SK-N-SH (cell line): ENCODE measurements at regions not wholly inside any gene's neighbourhood (a gene's known extent, or its start where the extent isn't known, plus 50 kb on each side); places are given as distances from the start of the nearest gene placed in this dataset.

Experiments
- CTCF ChIA-PET: fragments of 300-600, 350-600 bp; formaldehyde crosslinking; extraction: SDS; loops from one replicate; lab custom pipeline; 2021; lab: Yijun Ruan, JAX
- POLR2A ChIA-PET: fragments of 350-600 bp; sonication (Branson Sonifier 250); formaldehyde crosslinking; extraction: SDS; loops from one replicate; lab custom pipeline; 2020; ENCODE audit warnings: antibody characterized with exemption, inconsistent platforms; lab: Yijun Ruan, JAX
- DNase-seq: peaks from one replicate; pipeline ENCODE4 v3.0.0; 2012
- H2AFZ ChIP-seq: fragments of 200-600 bp; sonication (generic); 2 replicates; pipeline ENCODE4 v1.8.1; 2016; ENCODE audit warnings: antibody characterized with exemption, mild to moderate bottlenecking, low read depth
- H3F3A ChIP-seq: fragments of 200-600 bp; sonication (generic); replicated peaks from 2 replicates; pipeline ENCODE3; 2016; ENCODE audit warnings: antibody characterized with exemption, mild to moderate bottlenecking; ENCODE audit not compliant: insufficient read depth
- H3K27ac ChIP-seq, 2 experiments: fragments of 200-500 bp in 1 of 2; fragments of 200-600 bp in 1 of 2; sonication (Bioruptor generic) in 1 of 2; sonication (generic), shearing (Covaris generic) in 1 of 2; 2 replicates each; pipeline versions ENCODE4 v1.5.1 to v1.6.1; 2014 to 2016; ENCODE audit warnings: low read depth in 2 of 2, inconsistent platforms in 1 of 2, low read length in 1 of 2, mild to moderate bottlenecking in 1 of 2, mixed read lengths in 1 of 2
- H3K27me3 ChIP-seq: fragments of 200-600 bp; sonication (generic), shearing (Covaris generic); 2 replicates; pipeline ENCODE4 v1.6.1; 2016; ENCODE audit warnings: mixed run types; ENCODE audit not compliant: insufficient read depth
- H3K36me3 ChIP-seq, 2 experiments: fragments of 200-500 bp in 1 of 2; fragments of 200-600 bp in 1 of 2; sonication (Bioruptor generic) in 1 of 2; sonication (generic) in 1 of 2; replicated peaks in 1 of 2; 2 replicates each; pipeline versions ENCODE3 to v1.5.1; 2014 to 2016; ENCODE audit warnings: low read length in 1 of 2, mild to moderate bottlenecking in 1 of 2; ENCODE audit not compliant: insufficient read depth in 2 of 2, control insufficient read depth in 1 of 2
- H3K4me1 ChIP-seq, 2 experiments: fragments of 200-500 bp in 1 of 2; fragments of 200-600 bp in 1 of 2; sonication (Bioruptor generic) in 1 of 2; sonication (generic), shearing (Covaris generic) in 1 of 2; 2 replicates each; pipeline versions ENCODE4 v1.5.1 to v1.6.1; 2014 to 2016; ENCODE audit warnings: low read depth in 1 of 2, low read length in 1 of 2, mixed run types in 1 of 2; ENCODE audit not compliant: insufficient read depth in 2 of 2, control insufficient read depth in 1 of 2
- H3K4me2 ChIP-seq: fragments of 200-600 bp; sonication (generic), shearing (Covaris generic); 2 replicates; pipeline ENCODE4 v1.6.1; 2017; ENCODE audit warnings: mixed run types
- H3K4me3 ChIP-seq, 2 experiments: fragments of 200-500 bp in 1 of 2; fragments of 200-600 bp in 1 of 2; sonication (Bioruptor generic) in 1 of 2; sonication (generic), shearing (Covaris generic) in 1 of 2; 2 replicates each; pipeline versions ENCODE4 v1.5.1 to v1.8.1; 2014 to 2016; ENCODE audit warnings: low read depth in 2 of 2, inconsistent platforms in 1 of 2, low read length in 1 of 2, mild to moderate bottlenecking in 1 of 2, mixed read lengths in 1 of 2, moderate library complexity in 1 of 2
- H3K79me2 ChIP-seq: fragments of 200-600 bp; sonication (generic); 2 replicates; pipeline ENCODE4 v1.8.1; 2017; ENCODE audit warnings: mild to moderate bottlenecking; ENCODE audit not compliant: insufficient read depth
- H3K9ac ChIP-seq: fragments of 200-600 bp; sonication (generic); 2 replicates; pipeline ENCODE4 v1.6.1; 2017; ENCODE audit warnings: mixed run types
- H3K9me2 ChIP-seq: fragments of 200-600 bp; sonication (generic); 2 replicates; pipeline ENCODE4 v1.6.1; 2017; ENCODE audit warnings: mixed run types
- H3K9me3 ChIP-seq: fragments of 200-600 bp; sonication (generic); 2 replicates; pipeline ENCODE4 v1.6.1; 2017; ENCODE audit warnings: mixed run types, mild to moderate bottlenecking, moderate library complexity
- H4K20me1 ChIP-seq: fragments of 200-600 bp; sonication (generic); 2 replicates; pipeline ENCODE4 v1.6.1; 2017; ENCODE audit warnings: mild to moderate bottlenecking, mixed run types; ENCODE audit not compliant: insufficient read depth
- CHD2 ChIP-seq: fragments of 150-350 bp; IDR thresholded peaks from 2 replicates; pipeline ENCODE4 v1.6.1; 2018; ENCODE audit warnings: low read length; ENCODE audit not compliant: partially characterized antibody
- EP300 ChIP-seq, 2 experiments: IDR thresholded peaks; 2 replicates each; pipeline versions ENCODE4 v1.4.0 to v1.6.1; 2012; ENCODE audit warnings: borderline replicate concordance in 1 of 2, low read depth in 1 of 2, low read length in 1 of 2
- FOXJ3 ChIP-seq: sonication (generic); formaldehyde crosslinking; IDR thresholded peaks from 2 replicates; pipeline ENCODE4 v1.5.1; 2020; ENCODE audit warnings: mild to moderate bottlenecking, missing genetic modification reagents
- FOXM1 ChIP-seq: IDR thresholded peaks from 2 replicates; pipeline ENCODE4 v1.4.0; 2012; ENCODE audit warnings: low read depth, mild to moderate bottlenecking
- GATA2 ChIP-seq: sonication (generic); formaldehyde crosslinking; IDR thresholded peaks from 2 replicates; pipeline ENCODE4 v1.5.0; 2020; ENCODE audit warnings: mild to moderate bottlenecking, missing genetic modification reagents
- JUND ChIP-seq: IDR thresholded peaks from 2 replicates; pipeline ENCODE4 v1.4.0; 2012
- MEF2A ChIP-seq: IDR thresholded peaks from 2 replicates; pipeline ENCODE4 v1.4.0; 2012; ENCODE audit warnings: low read depth, borderline replicate concordance
- NRF1 ChIP-seq: IDR thresholded peaks from 2 replicates; pipeline ENCODE4 v1.6.1; 2012; ENCODE audit warnings: low read depth, mild to moderate bottlenecking, low read length
- PBX3 ChIP-seq: IDR thresholded peaks from 2 replicates; pipeline ENCODE4; 2012
- POLR2AphosphoS5 ChIP-seq: IDR thresholded peaks from 2 replicates; pipeline ENCODE4 v1.6.1; 2012; ENCODE audit warnings: low read depth, low read length
- RAD21 ChIP-seq: IDR thresholded peaks from 2 replicates; pipeline ENCODE4 v1.6.1; 2012; ENCODE audit warnings: mild to moderate bottlenecking, low read length
- RXRA ChIP-seq: IDR thresholded peaks from 2 replicates; pipeline ENCODE4 v1.4.0; 2012; ENCODE audit warnings: low read depth, mild to moderate bottlenecking, borderline replicate concordance
- SIN3A ChIP-seq: IDR thresholded peaks from 2 replicates; pipeline ENCODE4 v1.6.1; 2012; ENCODE audit warnings: low read depth, mild to moderate bottlenecking, low read length, moderate library complexity, borderline replicate concordance
- SMC3 ChIP-seq: IDR thresholded peaks from 2 replicates; pipeline ENCODE4 v1.6.1; 2012; ENCODE audit warnings: low read depth, low read length, improper control_type of control experiment
- TAF1 ChIP-seq: IDR thresholded peaks from 2 replicates; pipeline ENCODE4 v1.6.1; 2012; ENCODE audit warnings: low read depth, mild to moderate bottlenecking, low read length, moderate library complexity, borderline replicate concordance
- USF1 ChIP-seq: IDR thresholded peaks from 2 replicates; pipeline ENCODE4 v1.4.0; 2012; ENCODE audit warnings: low read depth, borderline replicate concordance
- WGBS: methylation state at CpG from one replicate; pipeline ENCODE4 v1.1.6; 2017; ENCODE audit warnings: low lambda C conversion rate; 5-methylcytosine and 5-hydroxymethylcytosine counted together
- TF ChIP-seq, protein P1 (sequence below): fragments of 150-350 bp; IDR thresholded peaks from 2 replicates; pipeline ENCODE4 v1.6.1; 2016; ENCODE audit warnings: mild to moderate bottlenecking, low read depth, low read length

GRCh38 chr13:90899416-90899815, 448.1 kb upstream of the MIR17HG start:
- no peak overlapping the region for H2AFZ ChIP-seq
- ChIA-PET POLR2A (no interaction called here), CTCF (interaction anchor here (1.1 kb wide), 1 partner anchor 69 kb away, joined by 3 read pairs; no protein-coding TSS in a partner anchor)
- no peak overlapping the region for H3K9ac ChIP-seq
- WGBS, result 27% methylated on average over 1 of the region's 1 CpG
- no peak for DNase-seq
- H3K4me3 ChIP-seq, result no peak overlapping the region
- H3K27ac ChIP-seq, result no peak overlapping the region
- no peaks in the 10 kb centered on the region for H3K27me3 ChIP-seq
- H4K20me1 ChIP-seq, result no peaks in the 10 kb centered on the region
- no peak for TF ChIP-seq POLR2AphosphoS5
- TF ChIP-seq MEF2A, result no peak
- no peak for TF ChIP-seq SMC3
- no peak for TF ChIP-seq EP300 (IDR thresholded peaks at IDR 0.05; ENCODE audit: borderline replicate concordance in 1 of 2, low read depth in 1 of 2, low read length in 1 of 2)
- no peak for TF ChIP-seq GATA2
- TF ChIP-seq SIN3A, result no peak
- no peak for TF ChIP-seq USF1
- no peak for TF ChIP-seq PBX3
- no peak for TF ChIP-seq RAD21
- TF ChIP-seq CHD2, result no peak
- TF ChIP-seq TAF1, result no peak
- TF ChIP-seq NRF1, result no peak
- TF ChIP-seq, protein P1, sequence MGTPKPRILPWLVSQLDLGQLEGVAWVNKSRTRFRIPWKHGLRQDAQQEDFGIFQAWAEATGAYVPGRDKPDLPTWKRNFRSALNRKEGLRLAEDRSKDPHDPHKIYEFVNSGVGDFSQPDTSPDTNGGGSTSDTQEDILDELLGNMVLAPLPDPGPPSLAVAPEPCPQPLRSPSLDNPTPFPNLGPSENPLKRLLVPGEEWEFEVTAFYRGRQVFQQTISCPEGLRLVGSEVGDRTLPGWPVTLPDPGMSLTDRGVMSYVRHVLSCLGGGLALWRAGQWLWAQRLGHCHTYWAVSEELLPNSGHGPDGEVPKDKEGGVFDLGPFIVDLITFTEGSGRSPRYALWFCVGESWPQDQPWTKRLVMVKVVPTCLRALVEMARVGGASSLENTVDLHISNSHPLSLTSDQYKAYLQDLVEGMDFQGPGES, result no peak
- no peak for TF ChIP-seq JUND
- no peak for TF ChIP-seq FOXM1
- TF ChIP-seq RXRA, result no peak
- no peaks in the 10 kb centered on the region for H3K36me3 ChIP-seq
- no peak overlapping the region for H3K4me2 ChIP-seq
- H3F3A ChIP-seq, result no peaks in the 10 kb centered on the region
- H3K79me2 ChIP-seq, result no peaks in the 10 kb centered on the region
- H3K9me3 ChIP-seq, result no peaks in the 10 kb centered on the region
- no peaks in the 10 kb centered on the region for H3K9me2 ChIP-seq
- H3K4me1 ChIP-seq, result no peaks in the 10 kb centered on the region

- CTCF ChIA-PET, result interaction anchor here (1.6 kb wide), 1 partner anchor 283 kb away, joined by 4 read pairs; no protein-coding TSS in a partner anchor
- 8% methylated on average over 2 of the region's 2 CpGs for WGBS
Observed at GRCh38 chr13:90902255-90902654, 445.2 kb upstream of the MIR17HG start.

More at GRCh38 chr13:90902255-90902654, 445.2 kb upstream of the MIR17HG start:
- Histone ChIP-seq H3K27ac (no peak overlapping the region), H4K20me1 (no peaks in the 10 kb centered on the region), H3K9ac (no peak overlapping the region), H3K9me2 (no peaks in the 10 kb centered on the region), H2AFZ (no peak overlapping the region)
- POLR2A ChIA-PET, result no interaction called here
- TF ChIP-seq SMC3 (no peak), FOXJ3 (no peak)
- TF ChIP-seq, all 33 proteins: peak for 0
- no peaks in the 10 kb centered on the region for H3K9me3 ChIP-seq
- no peaks in the 10 kb centered on the region for H3K27me3 ChIP-seq
- H3K4me3 ChIP-seq, result no peak overlapping the region
- no peak for DNase-seq
- no peaks in the 10 kb centered on the region for H3K79me2 ChIP-seq
- no peak overlapping the region for H3K4me2 ChIP-seq
- H3K4me1 ChIP-seq, result no peaks in the 10 kb centered on the region
- no peaks in the 10 kb centered on the region for H3F3A ChIP-seq
- H3K36me3 ChIP-seq, result no peaks in the 10 kb centered on the region
